ENCODE measurements at regions not wholly inside any gene's neighbourhood (a gene's known extent, or its start where the extent isn't known, plus 50 kb on each side); places are given as distances from the start of the nearest gene placed in this dataset.

- H3K36me3 ChIP-seq: no peaks in the 10 kb centered on the region
- WGBS, 3 donors: 65 to 74% (median 70%) methylated on average over 23 of the region's 23 CpGs
- intact Hi-C loops (cut with DNase I): no loop called here
- TF ChIP-seq CTCF (IDR thresholded peaks at IDR 0.05) (no peak), POLR2A (IDR thresholded peaks at IDR 0.05) (no peak), EP300 (IDR thresholded peaks at IDR 0.05) (no peak)
- no peaks in the 10 kb centered on the region for H3K27me3 ChIP-seq
- no peak overlapping the region for H3K27ac ChIP-seq
- no peaks in the 10 kb centered on the region for H3K9me3 ChIP-seq
- no peaks in the 10 kb centered on the region for H3K4me1 ChIP-seq (ENCODE audit: insufficient read depth)
- no peak overlapping the region for H3K4me3 ChIP-seq
- no peak for DNase-seq
Observed at GRCh38 chr2:2909086-2910035, 468.3 kb downstream of the EIPR1 start.

- H3K4me1 ChIP-seq (ENCODE audit: insufficient read depth): no peaks in the 10 kb centered on the region
- no peak for DNase-seq
- no peaks in the 10 kb centered on the region for H3K36me3 ChIP-seq
- H3K4me3 ChIP-seq: no peak overlapping the region
- H3K27ac ChIP-seq: no peak overlapping the region
- WGBS, 3 donors: 84 to 87% (median 84%) methylated on average over 7 of the region's 7 CpGs
- intact Hi-C loops (cut with DNase I): no loop called here
- no peaks in the 10 kb centered on the region for H3K27me3 ChIP-seq
- TF ChIP-seq POLR2A (IDR thresholded peaks at IDR 0.05) (no peak), EP300 (IDR thresholded peaks at IDR 0.05) (no peak), CTCF (IDR thresholded peaks at IDR 0.05) (no peak)
- H3K9me3 ChIP-seq: no peaks in the 10 kb centered on the region
Observed at GRCh38 chr2:2906091-2906490, 471.5 kb downstream of the EIPR1 start.

- intact Hi-C loops (cut with DNase I): no loop called here
Observed at GRCh38 chr2:2904721-2905350, 472.8 kb downstream of the EIPR1 start.

More at GRCh38 chr2:2904721-2905350, 472.8 kb downstream of the EIPR1 start:
- Histone ChIP-seq H3K9me3 (no peaks in the 10 kb centered on the region), H3K4me3 (no peak overlapping the region), H3K4me1 (ENCODE audit: insufficient read depth) (no peaks in the 10 kb centered on the region), H3K36me3 (no peaks in the 10 kb centered on the region), H3K27ac (no peak overlapping the region), H3K27me3 (no peaks in the 10 kb centered on the region)
- TF ChIP-seq CTCF (IDR thresholded peaks at IDR 0.05): no peak
- TF ChIP-seq POLR2A (IDR thresholded peaks at IDR 0.05): no peak
- TF ChIP-seq EP300 (IDR thresholded peaks at IDR 0.05): no peak
- 80 to 88% (median 85%) methylated on average over 15 to 16 of the region's 16 CpGs for WGBS, 3 donors
- no peak for DNase-seq
